SK-N-MC (cell line): ENCODE measurements at regions not wholly inside any gene's neighbourhood (a gene's known extent, or its start where the extent isn't known, plus 50 kb on each side); places are given as distances from the start of the nearest gene placed in this dataset.

Experiments used
- DNase-seq: peaks from one replicate; pipeline ENCODE4 v3.0.0-alpha.2; 2011; ENCODE audit warnings: low read depth, low spot score
- H3K27ac ChIP-seq: fragments of 200-600 bp; sonication (generic); 2 replicates; pipeline ENCODE4 v1.5.1; 2016; ENCODE audit warnings: mixed run types
- H3K36me3 ChIP-seq: fragments of 200-600 bp; sonication (generic); 2 replicates; pipeline ENCODE4 v1.6.1; 2017; ENCODE audit warnings: antibody characterized with exemption, low read length, mixed read lengths; ENCODE audit not compliant: insufficient read depth
- H3K4me3 ChIP-seq: fragments of 200-600 bp; sonication (generic); 2 replicates; pipeline ENCODE4 v1.5.1; 2016
- H3K9ac ChIP-seq: fragments of 200-600 bp; sonication (generic); 2 replicates; pipeline ENCODE4 v1.8.0; 2017; ENCODE audit warnings: mixed run types, mixed read lengths; ENCODE audit not compliant: insufficient read length
- H3K9me3 ChIP-seq: fragments of 200-600 bp; sonication (generic); 2 replicates; pipeline ENCODE4 v1.6.1; 2017; ENCODE audit warnings: low read depth, mild to moderate bottlenecking, antibody characterized with exemption, low read length, moderate library complexity, mixed read lengths
- EZH2 ChIP-seq: fragments of 200-600 bp; sonication (generic); IDR thresholded peaks from one replicate; pipeline ENCODE4 v1.6.1; 2017; ENCODE audit warnings: antibody characterized with exemption
- FOXP2 ChIP-seq: optimal IDR thresholded peaks from 2 replicates; pipeline ENCODE3; 2011; ENCODE audit warnings: mild to moderate bottlenecking, moderate library complexity; ENCODE audit not compliant: insufficient read depth; ENCODE audit errors: extremely low read length, control extremely low read depth
- POLR2AphosphoS5 ChIP-seq: IDR thresholded peaks from 2 replicates; pipeline ENCODE4 v1.6.1; 2012; ENCODE audit warnings: mild to moderate bottlenecking, low read depth, low read length, borderline replicate concordance

GRCh38 chr11:88402192-88402715 lies 64.7 kb upstream of the CTSC start:
- TF ChIP-seq FOXP2 (no peak), POLR2AphosphoS5 (no peak), EZH2 (no peak)
- DNase-seq, result no peak
- no peaks in the 10 kb centered on the region for H3K9me3 ChIP-seq
- no peak overlapping the region for H3K4me3 ChIP-seq
- no peak overlapping the region for H3K9ac ChIP-seq
- H3K36me3 ChIP-seq, result no peaks in the 10 kb centered on the region
- H3K27ac ChIP-seq, result no peak overlapping the region

DNA sequence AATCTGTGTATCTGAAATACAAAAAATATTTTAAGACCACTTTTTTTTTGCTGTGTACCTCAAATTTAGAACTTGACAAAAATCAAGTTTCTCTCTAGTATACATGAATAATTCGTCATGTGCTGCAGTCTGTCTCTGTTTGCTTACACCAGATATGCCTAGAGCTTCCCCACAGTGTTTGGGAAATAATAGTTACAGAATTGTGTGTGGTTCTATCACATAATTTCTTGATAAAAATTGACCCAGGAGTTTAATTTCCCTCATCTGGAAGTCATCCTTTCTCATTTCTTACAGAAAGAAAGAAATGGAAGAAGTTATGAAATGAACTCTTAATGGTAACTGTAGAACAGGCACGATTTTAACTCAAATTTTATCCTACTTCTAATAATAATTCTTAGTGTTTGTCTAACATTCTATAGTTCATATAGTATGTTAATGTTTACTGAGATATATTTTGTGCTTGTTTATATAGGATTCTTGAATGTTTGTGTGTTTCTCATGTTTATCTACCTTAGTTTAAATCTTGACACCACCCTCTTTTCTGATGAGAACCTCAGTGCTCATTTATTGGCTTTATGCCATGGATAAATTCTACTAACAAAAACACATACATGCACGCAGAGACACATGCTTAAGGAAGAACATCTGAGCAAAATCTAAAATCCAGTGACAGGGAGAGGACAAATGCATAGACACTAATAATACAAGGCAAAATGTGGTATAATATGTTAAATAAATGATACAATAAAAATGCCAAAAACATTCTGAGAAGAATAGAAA lies 61.4 kb upstream of the CTSC start:
- DNase-seq, result no peak
- H3K36me3 ChIP-seq, result no peaks in the 10 kb centered on the region
- H3K9ac ChIP-seq, result no peak overlapping the region
- no peak for TF ChIP-seq POLR2AphosphoS5
- TF ChIP-seq FOXP2, result no peak
- no peak for TF ChIP-seq EZH2
- H3K27ac ChIP-seq, result no peak overlapping the region
- no peak overlapping the region for H3K4me3 ChIP-seq
- no peaks in the 10 kb centered on the region for H3K9me3 ChIP-seq

- Histone ChIP-seq H3K36me3 (no peaks in the 10 kb centered on the region), H3K4me3 (no peak overlapping the region), H3K9ac (no peak overlapping the region), H3K27ac (no peak overlapping the region), H3K9me3 (no peaks in the 10 kb centered on the region)
- DNase-seq, result no peak
- TF ChIP-seq FOXP2, result no peak
- no peak for TF ChIP-seq POLR2AphosphoS5
- no peak for TF ChIP-seq EZH2
Measured at GRCh38 chr11:88398372-88398771, 60.8 kb upstream of the CTSC start.

- no peaks in the 10 kb centered on the region for H3K36me3 ChIP-seq
Measured at GRCh38 chr11:88390254-88390653, 52.7 kb upstream of the CTSC start.

GRCh38 chr11:88387957-88388356 lies 50.4 kb upstream of the CTSC start:
- Histone ChIP-seq H3K9me3 (no peaks in the 10 kb centered on the region), H3K27ac (no peak overlapping the region), H3K9ac (no peak overlapping the region), H3K4me3 (no peak overlapping the region), H3K36me3 (no peaks in the 10 kb centered on the region)
- no peak for DNase-seq
- no peak for TF ChIP-seq EZH2
- TF ChIP-seq FOXP2, result no peak
- no peak for TF ChIP-seq POLR2AphosphoS5

More at GRCh38 chr11:88390254-88390653, 52.7 kb upstream of the CTSC start:
- no peak for DNase-seq
- Histone ChIP-seq H3K4me3 (no peak overlapping the region), H3K9ac (no peak overlapping the region), H3K9me3 (no peaks in the 10 kb centered on the region), H3K27ac (no peak overlapping the region)
- TF ChIP-seq EZH2 (no peak), FOXP2 (no peak), POLR2AphosphoS5 (no peak)
